HTR-8/SVneo (cell line): ENCODE measurements at regions not wholly inside any gene's neighbourhood (a gene's known extent, or its start where the extent isn't known, plus 50 kb on each side); places are given as distances from the start of the nearest gene placed in this dataset.

Experiments
- DNase-seq: peaks from one replicate; pipeline ENCODE4 v3.0.0; 2011; ENCODE audit warnings: low spot score, mixed read lengths; ENCODE audit not compliant: insufficient read length
- FAIRE-seq: peaks from 2 replicates; lab custom pipeline; 2011; peaks lifted over from hg19 to GRCh38; lab: Jason Lieb, UNC

- DNase-seq (no peak), FAIRE-seq (no peak)
These were observed 59.3 kb upstream of the EXOC6 start for GRCh38 chr10:92789067-92789466.

DNA sequence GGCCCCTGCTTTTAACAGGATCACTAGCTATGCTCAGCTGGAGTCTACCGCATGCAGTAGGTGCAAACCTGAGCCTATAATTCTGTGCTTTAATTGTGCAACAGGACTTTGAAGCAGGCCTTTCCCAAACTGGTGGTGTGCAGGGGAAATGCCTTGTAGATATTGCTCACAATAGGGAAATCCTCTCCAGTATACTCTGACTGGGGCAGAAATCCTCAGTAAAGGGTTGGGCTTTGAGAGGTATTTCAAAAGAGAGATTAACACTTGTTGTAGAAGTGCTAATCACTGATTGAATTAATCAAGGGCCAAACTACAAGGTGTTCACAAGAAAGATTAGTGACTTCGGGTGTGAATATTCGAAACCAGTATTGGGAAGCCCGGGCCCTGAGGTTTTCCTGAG is 58.5 kb upstream of the EXOC6 start:
- FAIRE-seq (no peak), DNase-seq (no peak)

GRCh38 chr10:92790440-92790839 is 57.9 kb upstream of the EXOC6 start:
- DNase-seq = no peak
- no peak for FAIRE-seq

GRCh38 chr10:92792661-92793060 is 55.7 kb upstream of the EXOC6 start:
- DNase-seq (no peak), FAIRE-seq (no peak)
